Activated T-cell treated with anti-CD3 and anti-CD28 coated beads for 48 hours (primary cell): ENCODE measurements at regions not wholly inside any gene's neighbourhood (a gene's known extent, or its start where the extent isn't known, plus 50 kb on each side); places are given as distances from the start of the nearest gene placed in this dataset.
"Not testable (repeated sequence)": the region's sequence is repeated elsewhere in the genome, so short reads cannot be mapped to it uniquely, and the experiment has no call there.

Experiments
- DNase-seq: peaks from one replicate; pipeline ENCODE4 v3.0.0-alpha.2; 2020; ENCODE audit warnings: low read depth

DNA sequence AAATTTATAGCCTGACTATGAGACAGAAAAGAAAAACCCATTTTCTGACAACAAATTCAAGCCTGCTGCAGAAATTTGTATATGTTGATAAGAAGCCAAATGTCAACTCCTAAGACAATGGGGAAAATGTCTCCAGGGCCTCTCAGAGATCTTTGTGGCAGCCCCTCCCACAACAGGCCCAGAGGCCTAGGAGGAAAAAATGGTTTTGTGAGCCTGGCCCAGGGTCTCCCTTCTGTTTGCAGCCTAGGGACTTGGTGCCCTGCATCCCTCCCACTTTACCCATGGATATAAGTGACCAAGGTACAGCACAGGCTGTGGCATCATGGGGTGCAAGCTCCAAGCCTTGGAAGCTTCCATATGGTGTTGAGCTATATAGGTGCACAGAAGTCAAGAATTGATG, 740.2 kb downstream of the SEMA5A start:
- DNase-seq: no peak

DNA sequence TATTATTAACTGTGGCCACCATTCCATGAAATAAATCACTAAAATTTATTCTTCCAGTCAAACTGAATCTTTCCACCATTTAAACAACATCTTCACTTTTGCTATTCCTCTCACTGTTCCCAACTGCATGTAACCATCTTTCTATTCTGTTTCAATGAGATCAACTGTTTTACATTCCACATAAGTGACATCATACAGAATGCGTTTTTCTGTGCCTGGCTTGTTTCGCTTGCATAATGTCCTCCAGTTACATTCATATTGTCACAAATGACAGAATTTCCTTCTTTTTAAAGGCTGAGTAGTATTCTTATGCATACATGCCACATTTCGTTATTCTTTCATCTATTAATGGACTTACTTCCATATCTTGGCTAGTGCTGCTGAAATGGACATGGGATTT, 738.2 kb downstream of the SEMA5A start:
- no peak for DNase-seq

DNA sequence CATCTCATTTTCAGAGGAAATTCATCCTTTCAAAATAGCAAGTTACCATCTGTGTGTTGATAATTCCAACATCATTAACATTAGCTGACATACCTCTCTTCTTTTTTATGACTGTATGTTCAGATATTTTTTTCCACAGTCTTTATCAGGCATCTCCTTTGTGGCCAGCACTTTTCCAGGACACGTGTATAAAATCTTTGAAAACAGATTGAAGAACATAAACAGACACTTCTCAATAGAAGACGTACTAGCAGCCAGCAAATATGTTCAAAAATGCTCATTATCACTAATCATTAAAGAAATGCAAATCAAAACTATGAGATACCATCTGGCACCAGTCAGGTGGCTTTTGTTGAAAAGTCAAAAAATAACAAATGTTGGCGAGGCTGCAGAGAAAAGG, 734.3 kb downstream of the SEMA5A start:
- DNase-seq: no peak

- DNase-seq: no peak
Measured at GRCh38 chr5:8813180-8813579, 732.7 kb downstream of the SEMA5A start.

DNA sequence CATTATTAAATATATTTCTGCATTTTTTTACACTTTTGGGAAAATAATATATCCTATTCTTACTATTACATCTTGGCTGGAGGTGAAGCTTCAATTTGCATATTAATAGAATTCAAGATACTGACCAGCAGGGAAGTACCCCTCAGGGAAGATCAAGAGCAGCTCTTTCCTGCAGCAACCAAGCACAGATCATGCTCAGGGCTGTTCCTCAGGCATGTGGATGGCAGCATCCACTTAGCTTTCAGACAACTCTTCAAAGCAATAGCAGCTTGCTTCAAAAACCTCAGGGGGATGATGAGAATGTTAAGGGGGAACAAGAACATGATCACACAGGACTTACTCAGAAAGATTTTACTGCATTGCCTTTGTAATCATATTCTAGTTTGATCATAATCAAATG, 731.8 kb downstream of the SEMA5A start:
- DNase-seq: no peak

GRCh38 chr5:8824371-8824770, 721.5 kb downstream of the SEMA5A start:
- no peak for DNase-seq

DNA sequence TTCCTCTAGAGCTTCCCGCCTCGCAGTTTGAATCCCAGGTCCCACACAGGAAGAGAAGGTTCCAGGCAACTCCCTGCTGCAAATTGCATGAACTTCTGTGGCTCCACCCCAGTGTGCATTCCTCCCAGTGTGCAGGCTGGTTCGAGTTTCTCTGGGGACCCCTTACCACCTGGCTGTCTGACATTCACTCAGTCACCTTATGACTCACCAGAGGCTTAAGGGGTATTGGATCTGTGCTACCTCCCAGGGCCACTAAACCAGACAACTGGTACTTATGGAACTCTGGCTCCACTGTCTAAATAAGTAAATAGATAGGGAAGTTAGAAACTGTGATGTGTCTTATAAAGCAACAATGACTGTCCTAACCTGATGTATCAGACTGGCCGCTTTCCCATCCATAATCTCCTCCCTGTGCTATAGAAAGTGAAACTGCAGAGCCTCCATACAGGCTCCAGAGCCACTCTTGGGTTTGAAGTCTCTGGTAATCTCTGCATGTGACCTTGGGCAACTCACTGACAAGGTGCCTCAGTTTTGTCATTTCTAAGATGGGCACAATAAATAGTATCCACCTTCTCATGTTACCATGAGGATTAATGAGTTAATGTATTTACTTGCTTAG, 720.6 kb downstream of the SEMA5A start:
- no peak for DNase-seq

GRCh38 chr5:8826508-8826907, 719.4 kb downstream of the SEMA5A start:
- no peak for DNase-seq

- DNase-seq: no peak
Measured at GRCh38 chr5:8827696-8828095, 718.2 kb downstream of the SEMA5A start.

GRCh38 chr5:8828596-8829322, 717.1 kb downstream of the SEMA5A start:
- DNase-seq: no peak

GRCh38 chr5:8829323-8830029, 716.4 kb downstream of the SEMA5A start:
- no peak for DNase-seq

GRCh38 chr5:8831251-8831650, 714.6 kb downstream of the SEMA5A start:
- DNase-seq: no peak

GRCh38 chr5:8831854-8832253, 714.0 kb downstream of the SEMA5A start:
- DNase-seq: no peak

- DNase-seq: no peak
Measured at GRCh38 chr5:8839361-8840055, 706.4 kb downstream of the SEMA5A start.

- no peak for DNase-seq
Measured at GRCh38 chr5:8840237-8840636, 705.6 kb downstream of the SEMA5A start.

GRCh38 chr5:8840746-8841145, 705.1 kb downstream of the SEMA5A start:
- DNase-seq: not testable (repeated sequence)

DNA sequence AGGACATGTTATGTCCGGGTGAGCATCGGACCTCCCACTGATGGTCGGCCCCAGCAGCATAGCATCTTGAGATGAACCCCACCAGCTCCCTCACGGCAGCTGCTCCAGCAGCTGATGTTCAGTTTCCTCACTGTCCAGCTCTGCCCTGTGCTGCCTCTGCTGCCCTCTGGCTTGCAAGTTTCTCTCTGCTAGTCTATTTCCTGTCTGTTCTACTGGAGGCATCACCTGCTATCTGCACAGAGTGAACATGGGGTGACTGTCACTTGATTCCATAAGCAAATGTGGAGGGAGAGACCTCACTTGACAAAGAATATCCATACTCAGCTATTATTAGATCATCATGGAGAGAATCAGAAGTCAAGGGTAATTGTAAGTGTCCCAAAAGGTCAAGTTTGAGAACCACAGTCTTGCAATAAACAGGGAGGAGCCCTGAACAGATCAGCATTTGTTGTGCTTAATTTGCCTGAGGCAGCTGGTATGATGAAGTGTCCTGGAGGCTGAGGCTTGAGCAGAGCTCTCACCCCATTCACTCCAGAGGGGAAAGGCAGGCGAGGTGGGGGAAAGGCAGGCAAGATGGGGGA, 702.8 kb downstream of the SEMA5A start:
- DNase-seq: no peak

GRCh38 chr5:8843771-8844170, 702.1 kb downstream of the SEMA5A start:
- no peak for DNase-seq

DNA sequence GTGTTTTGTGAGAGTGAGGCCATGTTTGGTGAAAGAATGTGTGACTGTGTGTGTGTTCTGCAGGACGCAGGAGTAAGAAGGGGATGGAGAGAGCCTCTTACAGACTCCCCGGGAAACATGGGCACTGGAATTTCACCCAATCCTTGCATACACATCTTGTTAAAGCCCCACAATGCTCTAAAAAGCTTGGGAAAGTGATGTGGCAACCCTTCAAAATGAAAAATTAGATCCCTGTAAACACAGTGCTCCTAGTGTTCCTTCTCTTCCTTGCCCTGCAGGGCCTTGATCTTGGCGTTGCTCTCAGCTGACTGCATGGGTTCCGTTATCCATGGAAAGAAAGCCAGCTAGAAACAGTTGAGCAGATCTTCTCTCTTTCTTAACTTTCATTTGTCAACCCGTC, 701.7 kb downstream of the SEMA5A start:
- DNase-seq: no peak

DNA sequence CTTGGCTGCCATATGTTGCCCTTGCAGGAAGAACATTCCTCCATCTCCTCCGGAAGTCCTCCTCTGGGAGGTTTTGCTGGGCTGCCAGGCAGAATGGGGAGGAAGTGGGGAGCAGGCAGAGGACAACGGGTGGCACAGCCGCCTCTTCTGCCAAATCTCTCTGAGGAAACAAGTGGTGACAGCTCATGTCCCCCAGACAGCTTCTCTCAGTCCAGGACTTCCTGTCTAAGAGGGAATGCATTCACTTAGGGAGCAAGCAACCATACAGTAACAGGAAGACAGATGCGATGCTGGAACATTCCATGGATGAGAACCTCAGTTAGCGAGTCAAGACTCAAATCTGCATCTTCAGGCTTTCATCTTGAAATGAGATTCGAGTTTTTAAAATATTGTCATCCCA, 701.0 kb downstream of the SEMA5A start:
- DNase-seq: no peak

GRCh38 chr5:8845296-8845695, 700.6 kb downstream of the SEMA5A start:
- DNase-seq: no peak

DNA sequence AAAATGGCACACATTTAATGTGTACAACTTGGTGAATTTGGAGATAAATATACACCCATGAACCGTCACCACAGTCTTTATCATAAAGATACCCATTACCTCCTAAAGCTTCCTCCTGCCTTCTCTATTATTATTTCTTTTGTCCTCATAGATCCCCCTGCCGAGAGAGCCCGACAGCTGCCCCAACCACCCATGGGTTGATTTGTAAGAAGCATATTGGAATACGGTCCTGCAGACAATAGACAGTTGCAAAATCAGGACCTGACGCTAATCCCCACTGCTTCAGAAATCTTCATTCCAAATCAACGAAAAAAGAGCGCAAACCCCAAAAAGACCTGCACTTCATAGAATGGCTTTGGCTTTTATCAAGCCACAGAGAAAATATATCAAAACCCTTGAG, 697.5 kb downstream of the SEMA5A start:
- no peak for DNase-seq
